PC-3 (cell line): ENCODE measurements at regions not wholly inside any gene's neighbourhood (a gene's known extent, or its start where the extent isn't known, plus 50 kb on each side); places are given as distances from the start of the nearest gene placed in this dataset.

Source experiments
- ATAC-seq: fragments of 200-7000 bp; cut with Tn5 transposase; 2 replicates; pipeline ENCODE4 v1.9.1; 2020; ENCODE audit warnings: mild to moderate bottlenecking, moderate library complexity
- BruUV-seq: library from RNA; stranded (reverse); fragments of 400-500 nt; replicated peaks from 2 replicates; lab custom pipeline; 2021; lab: Mats Ljungman, UMichigan
- CTCF ChIA-PET: fragments of 300-600 bp; sonication (Branson Sonifier 250); formaldehyde crosslinking; loops from one replicate; lab custom pipeline; 2022; ENCODE audit warnings: antibody characterized with exemption; lab: Charles Lee
- POLR2A ChIA-PET: fragments of 300-600 bp; sonication (Branson Sonifier 250); formaldehyde crosslinking; loops from one replicate; lab custom pipeline; 2022; ENCODE audit warnings: antibody characterized with exemption; ENCODE audit not compliant: unreplicated experiment; lab: Charles Lee
- DNase-seq: peaks from one replicate; pipeline ENCODE4 v3.0.0-alpha.2; 2015
- H2AFZ ChIP-seq: fragments of 300-600 bp; sonication (generic); 2 replicates; pipeline ENCODE4 v1.6.0; 2016; ENCODE audit warnings: antibody characterized with exemption, low read length
- H3F3A ChIP-seq: fragments of 300-600 bp; sonication (generic); one replicate; pipeline ENCODE4 v1.6.0; 2017; ENCODE audit warnings: antibody characterized with exemption, low read length, control low read depth, mild to moderate bottlenecking; ENCODE audit not compliant: unreplicated experiment
- H3K27ac ChIP-seq: fragments of 300-600 bp; sonication (generic); 2 replicates; pipeline ENCODE4 v1.5.1; 2016; ENCODE audit warnings: mild to moderate bottlenecking, low read length
- H3K27me3 ChIP-seq: fragments of 300-600 bp; sonication (generic); 2 replicates; pipeline ENCODE4 v1.6.1; 2016; ENCODE audit warnings: low read length, mixed read lengths
- H3K36me3 ChIP-seq: fragments of 300-600 bp; sonication (generic); 2 replicates; pipeline ENCODE4 v1.6.1; 2016; ENCODE audit warnings: low read depth, mixed run types, low read length, mixed read lengths
- H3K4me1 ChIP-seq: fragments of 300-600 bp; sonication (generic); 2 replicates; pipeline ENCODE4 v1.5.1; 2016; ENCODE audit warnings: low read length; ENCODE audit not compliant: insufficient read depth
- H3K4me2 ChIP-seq: fragments of 300-600 bp; sonication (generic); 2 replicates; pipeline ENCODE4 v1.6.0; 2016; ENCODE audit warnings: low read length
- H3K4me3 ChIP-seq: fragments of 300-600 bp; sonication (generic); 2 replicates; pipeline ENCODE4 v1.5.1; 2016; ENCODE audit warnings: mild to moderate bottlenecking, low read length, mixed read lengths
- H3K79me2 ChIP-seq: fragments of 300-600 bp; sonication (generic); 2 replicates; pipeline ENCODE4 v1.6.1; 2017; ENCODE audit warnings: low read length, mixed read lengths
- H3K9ac ChIP-seq: fragments of 300-600 bp; sonication (generic); 2 replicates; pipeline ENCODE4 v1.6.0; 2016; ENCODE audit warnings: mild to moderate bottlenecking, low read length
- H3K9me2 ChIP-seq: fragments of 300-600 bp; sonication (generic); replicated peaks from 2 replicates; pipeline ENCODE4 v1.6.1; 2016; ENCODE audit warnings: mixed run types, low read length, mixed read lengths
- H3K9me3 ChIP-seq: fragments of 300-600 bp; sonication (generic); 2 replicates; pipeline ENCODE4 v1.6.1; 2016; ENCODE audit warnings: low read length, mixed read lengths
- H4K20me1 ChIP-seq: fragments of 300-600 bp; sonication (generic); 2 replicates; pipeline ENCODE4 v1.6.1; 2016; ENCODE audit warnings: low read length, mixed read lengths
- CTCF ChIP-seq: fragments of 300-600 bp; sonication (generic); conservative IDR thresholded peaks from 2 replicates; pipeline ENCODE4 v1.5.1; 2017; ENCODE audit warnings: antibody characterized with exemption, low read depth, mild to moderate bottlenecking, low read length
- EZH2 ChIP-seq: fragments of 300-600 bp; sonication (generic); IDR thresholded peaks from one replicate; pipeline ENCODE4 v1.6.1; 2017; ENCODE audit warnings: antibody characterized with exemption, mild to moderate bottlenecking, low read length; ENCODE audit not compliant: unreplicated experiment
- EZH2phosphoT487 ChIP-seq: fragments of 300-600 bp; sonication (generic); IDR thresholded peaks from 2 replicates; pipeline ENCODE4 v1.6.1; 2018; ENCODE audit warnings: mild to moderate bottlenecking, antibody characterized with exemption, low read length, borderline replicate concordance
- intact Hi-C: fragments of 100-400 bp; cut with micrococcal nuclease; formaldehyde crosslinking; loops from 2 replicates; pipeline ENCODE4 v1.9.0; 2023

DNA sequence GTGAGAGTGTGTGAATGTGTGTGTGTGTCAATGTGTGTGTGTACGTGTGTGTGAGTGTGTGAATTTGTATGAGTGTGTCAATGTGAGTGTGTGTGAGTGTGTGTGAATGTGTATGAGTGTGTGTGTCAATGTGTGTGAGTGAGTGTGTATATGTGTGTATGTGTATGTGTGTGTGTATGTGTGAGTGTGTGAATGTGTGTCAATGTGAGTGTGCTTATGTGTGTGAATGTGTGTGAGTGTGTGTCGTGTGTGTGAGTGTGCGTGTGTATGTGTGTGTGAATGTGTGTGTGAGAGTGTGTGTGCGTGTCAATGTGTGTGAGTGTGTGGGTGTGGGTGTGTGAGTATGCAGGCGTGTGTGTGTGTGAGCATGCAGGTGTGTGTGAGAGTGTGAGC, 93.5 kb upstream of the ALDH1A3 start:
- intact Hi-C loops: no loop called here
- H3K9ac ChIP-seq: no peak overlapping the region
- POLR2A ChIA-PET: no interaction called here

GRCh38 chr15:100786901-100787566, 92.6 kb upstream of the ALDH1A3 start:
- Histone ChIP-seq H3K79me2 (no peaks in the 10 kb centered on the region), H3K27me3 (no peaks in the 10 kb centered on the region), H3F3A (no peaks in the 10 kb centered on the region), H4K20me1 (no peaks in the 10 kb centered on the region), H2AFZ (no peak overlapping the region), H3K36me3 (no peaks in the 10 kb centered on the region), H3K27ac (no peak overlapping the region), H3K4me2 (no peak overlapping the region), H3K9ac (no peak overlapping the region), H3K9me2 (no peaks in the 10 kb centered on the region), H3K9me3 (no peaks in the 10 kb centered on the region), H3K4me1 (no peaks in the 10 kb centered on the region), H3K4me3 (no peak overlapping the region)
- POLR2A ChIA-PET: no interaction called here
- no peak for TF ChIP-seq CTCF
- no peak for TF ChIP-seq EZH2
- TF ChIP-seq EZH2phosphoT487: no peak
- BruUV-seq: no TSS peak
- CTCF ChIA-PET: no interaction called here
- intact Hi-C loops: no loop called here
- ATAC-seq (no peak), DNase-seq (no peak)

More for the DNA sequence above, 93.5 kb upstream of the ALDH1A3 start:
- H3K9me2 ChIP-seq: no peaks in the 10 kb centered on the region
- no peaks in the 10 kb centered on the region for H3K27me3 ChIP-seq
- TF ChIP-seq EZH2: no peak
- no peak for TF ChIP-seq EZH2phosphoT487
- no peak for TF ChIP-seq CTCF
- no peaks in the 10 kb centered on the region for H3K4me1 ChIP-seq
- H3K36me3 ChIP-seq: no peaks in the 10 kb centered on the region
- no peaks in the 10 kb centered on the region for H4K20me1 ChIP-seq
- no peak for DNase-seq
- no peak overlapping the region for H3K4me3 ChIP-seq
- no TSS peak for BruUV-seq
- no peaks in the 10 kb centered on the region for H3K79me2 ChIP-seq
- no peak overlapping the region for H3K27ac ChIP-seq
- no peak overlapping the region for H2AFZ ChIP-seq
- H3K4me2 ChIP-seq: no peak overlapping the region
- no peaks in the 10 kb centered on the region for H3F3A ChIP-seq
- CTCF ChIA-PET: no interaction called here
- no peaks in the 10 kb centered on the region for H3K9me3 ChIP-seq
- ATAC-seq: no peak

DNA sequence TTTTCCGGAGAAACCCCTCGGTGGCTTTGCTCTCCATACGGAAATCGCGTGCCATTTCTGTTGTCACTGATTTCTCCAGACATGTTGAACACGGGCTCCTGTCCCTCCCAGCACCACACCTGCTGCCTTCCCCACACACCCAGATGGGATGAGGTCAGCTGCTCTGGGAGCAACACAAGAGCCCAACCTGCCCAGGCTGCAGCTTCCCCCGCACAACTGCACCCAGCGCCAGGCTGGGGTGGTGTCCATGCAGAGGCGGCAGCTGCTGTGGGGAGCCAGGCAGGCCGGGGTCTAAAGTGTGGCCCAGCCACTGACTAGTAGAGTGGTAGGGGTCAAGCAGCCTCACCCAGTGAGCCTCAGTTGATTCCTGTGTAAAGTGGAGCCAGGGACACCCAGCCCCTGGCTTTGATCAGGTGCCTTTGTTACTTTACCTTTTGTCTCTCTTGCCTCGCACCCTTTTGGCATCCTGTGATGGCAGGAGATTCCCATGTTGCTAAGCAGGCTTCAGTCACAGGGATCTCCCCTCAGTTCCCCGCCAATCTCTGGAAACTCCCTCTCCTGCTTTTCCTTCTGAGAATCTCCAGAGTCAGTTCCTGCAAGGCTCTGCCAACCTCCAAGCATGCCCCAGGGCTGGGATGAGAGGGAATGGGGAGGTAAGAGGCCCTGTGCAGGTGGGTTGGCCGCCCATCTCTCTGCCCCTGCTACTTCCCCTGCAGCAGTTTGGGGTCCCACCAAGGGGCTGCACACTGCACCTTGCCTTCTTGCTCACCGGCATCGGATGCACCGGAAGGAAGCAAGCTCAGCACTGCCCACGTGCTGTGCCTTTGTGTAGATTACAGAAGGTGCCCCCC, 91.8 kb upstream of the ALDH1A3 start:
- intact Hi-C loops: no loop called here
- CTCF ChIA-PET: no interaction called here
- no peak for DNase-seq
- POLR2A ChIA-PET: no interaction called here
- Histone ChIP-seq H3K27ac (no peak overlapping the region), H3K4me1 (no peaks in the 10 kb centered on the region), H3K27me3 (no peaks in the 10 kb centered on the region), H4K20me1 (no peaks in the 10 kb centered on the region), H3K36me3 (no peaks in the 10 kb centered on the region), H3K9me3 (no peaks in the 10 kb centered on the region), H3K4me3 (no peak overlapping the region), H3K4me2 (no peak overlapping the region), H3K9me2 (no peaks in the 10 kb centered on the region), H3F3A (no peaks in the 10 kb centered on the region), H2AFZ (no peak overlapping the region), H3K9ac (no peak overlapping the region), H3K79me2 (no peaks in the 10 kb centered on the region)
- no peak for TF ChIP-seq EZH2
- TF ChIP-seq EZH2phosphoT487: no peak
- no peak for TF ChIP-seq CTCF
- BruUV-seq: no TSS peak
- ATAC-seq: no peak
